ENCODE measurements at regions not wholly inside any gene's neighbourhood (a gene's known extent, or its start where the extent isn't known, plus 50 kb on each side); places are given as distances from the start of the nearest gene placed in this dataset.

DNA sequence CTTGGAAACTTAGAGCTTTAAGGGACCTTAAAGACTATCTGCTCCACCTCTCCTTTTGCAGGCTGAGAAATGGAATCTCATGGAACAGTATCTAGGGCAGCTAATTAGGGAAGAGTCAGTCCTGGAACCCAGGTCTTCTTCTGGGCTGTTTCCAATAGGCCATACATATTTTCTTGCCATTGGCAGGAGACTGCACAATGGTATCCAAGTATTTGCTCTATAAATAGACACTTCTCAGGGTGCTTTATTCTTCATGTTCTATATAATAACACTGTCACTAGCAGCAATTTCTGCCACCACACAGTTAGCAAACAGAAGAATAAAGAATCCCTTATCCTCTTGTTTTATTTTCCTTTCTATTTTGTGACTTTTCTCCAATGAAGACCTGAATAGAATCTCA, 291.7 kb downstream of the C4orf33 start:
- Histone ChIP-seq H4K20me1 (ENCODE audit: insufficient read depth, low read length) (no peaks in the 10 kb centered on the region), H3K9ac (ENCODE audit: low read length) (no peak overlapping the region), H3K36me3 (replicated peaks; ENCODE audit: low read depth, low read length) (peaks cover 3% of the 10 kb centered on the region), H3K9me3 (ENCODE audit: insufficient read depth, low read length) (no peaks in the 10 kb centered on the region), H3K27me3 (ENCODE audit: low read depth, low read length) (no peaks in the 10 kb centered on the region), H3K79me2 (ENCODE audit: low read length) (no peaks in the 10 kb centered on the region), H3K4me1 (ENCODE audit: low read length) (no peaks in the 10 kb centered on the region), H3K27ac (ENCODE audit: low read length) (no peak overlapping the region), H2AFZ (ENCODE audit: low read depth, low read length) (no peak overlapping the region), H3K4me2 (ENCODE audit: low read length) (no peak overlapping the region), H3K4me3 (ENCODE audit: low read length) (no peak overlapping the region)
- TF ChIP-seq, protein P1, sequence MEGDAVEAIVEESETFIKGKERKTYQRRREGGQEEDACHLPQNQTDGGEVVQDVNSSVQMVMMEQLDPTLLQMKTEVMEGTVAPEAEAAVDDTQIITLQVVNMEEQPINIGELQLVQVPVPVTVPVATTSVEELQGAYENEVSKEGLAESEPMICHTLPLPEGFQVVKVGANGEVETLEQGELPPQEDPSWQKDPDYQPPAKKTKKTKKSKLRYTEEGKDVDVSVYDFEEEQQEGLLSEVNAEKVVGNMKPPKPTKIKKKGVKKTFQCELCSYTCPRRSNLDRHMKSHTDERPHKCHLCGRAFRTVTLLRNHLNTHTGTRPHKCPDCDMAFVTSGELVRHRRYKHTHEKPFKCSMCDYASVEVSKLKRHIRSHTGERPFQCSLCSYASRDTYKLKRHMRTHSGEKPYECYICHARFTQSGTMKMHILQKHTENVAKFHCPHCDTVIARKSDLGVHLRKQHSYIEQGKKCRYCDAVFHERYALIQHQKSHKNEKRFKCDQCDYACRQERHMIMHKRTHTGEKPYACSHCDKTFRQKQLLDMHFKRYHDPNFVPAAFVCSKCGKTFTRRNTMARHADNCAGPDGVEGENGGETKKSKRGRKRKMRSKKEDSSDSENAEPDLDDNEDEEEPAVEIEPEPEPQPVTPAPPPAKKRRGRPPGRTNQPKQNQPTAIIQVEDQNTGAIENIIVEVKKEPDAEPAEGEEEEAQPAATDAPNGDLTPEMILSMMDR (IDR thresholded peaks at IDR 0.05; ENCODE audit: low read depth, low read length), result no peak
- no peak for TF ChIP-seq EZH2phosphoT487 (IDR thresholded peaks at IDR 0.05; ENCODE audit: low read depth)

DNA sequence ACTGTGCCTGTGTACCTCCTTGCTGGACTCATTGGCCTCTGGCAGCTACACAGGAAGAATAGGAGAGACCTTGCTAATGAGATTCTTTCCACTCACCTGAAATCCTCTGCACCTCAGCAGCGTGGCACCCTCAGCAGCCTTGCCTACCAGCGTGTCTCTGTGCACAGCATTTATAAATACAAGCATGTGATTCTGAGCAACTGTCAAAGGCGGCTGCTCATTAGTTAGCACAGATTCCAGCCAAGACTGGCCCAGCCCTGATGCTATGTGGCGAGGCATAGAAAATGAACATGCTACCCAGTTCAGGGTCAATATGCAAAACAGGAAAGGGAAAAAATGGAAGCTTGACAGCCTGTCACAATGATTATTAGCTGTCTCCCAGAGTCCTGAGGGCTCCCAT, 298.0 kb downstream of the C4orf33 start:
- H3K9me3 ChIP-seq (ENCODE audit: insufficient read depth, low read length), result no peaks in the 10 kb centered on the region
- H3K27me3 ChIP-seq (ENCODE audit: low read depth, low read length), result no peaks in the 10 kb centered on the region
- H4K20me1 ChIP-seq (ENCODE audit: insufficient read depth, low read length), result no peaks in the 10 kb centered on the region
- no peak overlapping the region for H3K4me3 ChIP-seq (ENCODE audit: low read length)
- no peaks in the 10 kb centered on the region for H3K79me2 ChIP-seq (ENCODE audit: low read length)
- no peak overlapping the region for H2AFZ ChIP-seq (ENCODE audit: low read depth, low read length)
- no peak overlapping the region for H3K9ac ChIP-seq (ENCODE audit: low read length)
- no peak overlapping the region for H3K4me2 ChIP-seq (ENCODE audit: low read length)
- TF ChIP-seq EZH2phosphoT487 (IDR thresholded peaks at IDR 0.05; ENCODE audit: low read depth), result no peak
- TF ChIP-seq, protein P1 (IDR thresholded peaks at IDR 0.05; ENCODE audit: low read depth, low read length), result no peak
- H3K4me1 ChIP-seq (ENCODE audit: low read length), result no peaks in the 10 kb centered on the region
- peaks cover 3% of the 10 kb centered on the region for H3K36me3 ChIP-seq (replicated peaks; ENCODE audit: low read depth, low read length)
- H3K27ac ChIP-seq (ENCODE audit: low read length), result no peak overlapping the region

DNA sequence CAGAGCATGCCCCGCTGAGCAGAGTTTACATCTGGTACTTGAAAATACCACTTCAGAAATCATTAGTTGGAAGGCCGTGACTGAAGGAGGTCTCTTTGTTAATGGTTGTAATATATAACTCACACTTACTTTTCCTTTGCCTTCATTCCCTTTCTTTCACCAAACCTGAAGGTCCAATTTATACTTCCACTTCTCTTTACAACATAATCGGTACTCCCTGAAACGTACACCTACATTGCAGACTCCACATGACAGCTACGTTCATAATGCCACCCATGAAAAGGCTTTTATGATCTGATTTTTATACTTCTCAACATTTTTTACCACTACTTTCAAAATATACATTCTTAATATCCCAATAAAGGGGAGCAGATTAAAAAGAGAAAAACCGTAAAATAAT, 298.7 kb downstream of the C4orf33 start:
- Histone ChIP-seq H3K9me3 (ENCODE audit: insufficient read depth, low read length) (no peaks in the 10 kb centered on the region), H4K20me1 (ENCODE audit: insufficient read depth, low read length) (no peaks in the 10 kb centered on the region), H3K4me1 (ENCODE audit: low read length) (no peaks in the 10 kb centered on the region), H3K36me3 (replicated peaks; ENCODE audit: low read depth, low read length) (no peaks in the 10 kb centered on the region), H2AFZ (ENCODE audit: low read depth, low read length) (no peak overlapping the region), H3K9ac (ENCODE audit: low read length) (no peak overlapping the region), H3K27ac (ENCODE audit: low read length) (no peak overlapping the region), H3K4me3 (ENCODE audit: low read length) (no peak overlapping the region), H3K79me2 (ENCODE audit: low read length) (no peaks in the 10 kb centered on the region), H3K4me2 (ENCODE audit: low read length) (no peak overlapping the region), H3K27me3 (ENCODE audit: low read depth, low read length) (no peaks in the 10 kb centered on the region)
- no peak for TF ChIP-seq EZH2phosphoT487 (IDR thresholded peaks at IDR 0.05; ENCODE audit: low read depth)
- TF ChIP-seq, protein P1 (IDR thresholded peaks at IDR 0.05; ENCODE audit: low read depth, low read length), result no peak

DNA sequence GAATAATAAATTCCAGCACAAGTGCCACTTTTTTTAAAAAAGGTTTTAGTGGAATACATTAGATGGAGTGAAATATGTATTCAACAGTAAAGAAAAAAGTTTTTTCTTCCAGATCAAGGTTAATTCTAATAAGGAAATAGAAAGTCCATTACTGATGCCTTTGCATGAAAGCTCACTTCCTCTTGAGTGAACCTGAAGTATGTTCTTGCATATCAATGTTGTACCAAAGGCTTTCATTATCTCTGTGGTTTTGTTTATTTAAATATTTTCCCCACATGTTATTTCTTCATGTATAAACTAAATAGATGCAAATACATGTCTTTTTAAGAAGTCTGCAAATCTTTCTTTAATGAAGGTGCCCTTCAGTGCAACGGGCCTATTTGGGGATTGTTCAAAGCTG, 307.9 kb downstream of the C4orf33 start:
- Histone ChIP-seq H3K36me3 (replicated peaks; ENCODE audit: low read depth, low read length) (no peaks in the 10 kb centered on the region), H3K4me2 (ENCODE audit: low read length) (peak overlapping the region; percentile 15; the same call in 1 of the 2 replicates), H2AFZ (ENCODE audit: low read depth, low read length) (no peak overlapping the region), H3K4me3 (ENCODE audit: low read length) (no peak overlapping the region), H4K20me1 (ENCODE audit: insufficient read depth, low read length) (no peaks in the 10 kb centered on the region), H3K4me1 (ENCODE audit: low read length) (peaks cover 11% of the 10 kb centered on the region), H3K27me3 (ENCODE audit: low read depth, low read length) (no peaks in the 10 kb centered on the region), H3K9me3 (ENCODE audit: insufficient read depth, low read length) (no peaks in the 10 kb centered on the region), H3K9ac (ENCODE audit: low read length) (no peak overlapping the region), H3K27ac (ENCODE audit: low read length) (no peak overlapping the region), H3K79me2 (ENCODE audit: low read length) (no peaks in the 10 kb centered on the region)
- TF ChIP-seq, protein P1 (IDR thresholded peaks at IDR 0.05; ENCODE audit: low read depth, low read length), result no peak
- TF ChIP-seq EZH2phosphoT487 (IDR thresholded peaks at IDR 0.05; ENCODE audit: low read depth), result no peak

Data from OCI-LY3 (cell line).